COLO829 (cell line): ENCODE measurements at regions not wholly inside any gene's neighbourhood (a gene's known extent, or its start where the extent isn't known, plus 50 kb on each side); places are given as distances from the start of the nearest gene placed in this dataset.
A peak's percentile ranks its signal among the peaks of the same experiment; 100 is the strongest.
"Not testable (repeated sequence)": the region's sequence is repeated elsewhere in the genome, so short reads cannot be mapped to it uniquely, and the experiment has no call there.

Source experiments
- DNase-seq: peaks from one replicate; pipeline ENCODE4 v3.0.0; 2012; ENCODE audit warnings: low spot score

GRCh38 chr15:67945951-67946700, 106.3 kb upstream of the RNU6-1 start:
- DNase-seq: peak; percentile 63

GRCh38 chr15:67946701-67947100, 106.9 kb upstream of the RNU6-1 start:
- DNase-seq: no peak

DNA sequence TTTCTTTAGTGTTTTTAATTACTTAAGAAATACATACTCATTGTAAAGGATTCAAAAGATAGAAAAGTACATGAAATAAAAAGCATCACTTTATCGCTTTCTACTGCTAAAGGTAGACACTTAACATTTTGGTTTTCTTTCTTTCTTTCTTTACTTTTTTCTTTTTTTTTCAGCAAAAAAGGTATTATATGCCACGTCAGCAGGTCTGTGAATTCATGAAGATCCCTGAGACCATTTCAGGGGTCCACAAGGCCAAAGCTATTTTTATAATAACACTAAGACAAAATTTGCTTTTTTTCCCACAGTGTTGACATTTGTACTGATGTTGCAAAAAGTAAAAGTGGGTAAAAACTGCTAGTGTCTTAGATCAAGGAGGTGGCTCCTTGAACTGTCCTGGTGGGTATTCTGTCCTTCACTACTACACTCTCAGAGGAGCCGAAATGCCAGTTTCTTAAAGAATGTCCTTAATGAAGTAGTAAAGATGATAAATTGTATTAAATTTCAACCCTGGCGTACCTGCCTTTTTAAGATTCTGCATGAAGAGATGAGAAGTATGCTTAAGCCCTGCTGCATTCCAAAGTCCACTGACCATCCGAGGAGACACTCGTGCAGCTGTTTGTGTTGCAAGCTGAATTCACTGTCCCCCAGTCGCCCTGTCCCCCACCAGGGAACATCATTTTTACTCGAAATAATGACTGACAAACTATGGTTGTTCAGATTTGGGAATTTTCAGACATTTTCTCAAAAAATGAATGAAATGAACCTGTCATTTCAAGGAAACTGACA, 106.7 kb upstream of the PIAS1 start:
- DNase-seq: no peak

- no peak for DNase-seq
Observed at GRCh38 chr15:67948215-67948614, 105.9 kb upstream of the PIAS1 start.

- DNase-seq: not testable (repeated sequence)
Observed at GRCh38 chr15:67951187-67951586, 102.9 kb upstream of the PIAS1 start.

DNA sequence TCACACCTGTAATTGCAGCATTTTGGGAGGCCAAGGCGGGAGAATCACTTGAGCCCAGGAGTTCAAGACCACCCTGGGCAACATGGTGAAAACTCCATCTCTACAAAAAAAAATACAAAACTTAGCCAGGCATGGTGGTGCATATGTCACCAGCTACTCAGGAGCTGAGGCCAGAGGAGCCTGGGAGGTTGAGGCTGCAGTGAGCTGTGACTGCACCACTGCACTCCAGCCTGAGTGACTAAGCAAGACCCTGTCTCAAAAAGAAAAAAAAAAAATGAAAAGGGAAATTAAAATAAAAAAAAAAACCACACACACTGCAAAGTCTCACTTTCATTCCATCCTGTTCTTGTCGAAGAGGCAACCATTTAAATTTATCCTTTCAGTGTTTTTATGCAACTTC, 100.8 kb upstream of the PIAS1 start:
- no peak for DNase-seq

- DNase-seq: no peak
Observed at GRCh38 chr15:67955252-67955651, 98.9 kb upstream of the PIAS1 start.

DNA sequence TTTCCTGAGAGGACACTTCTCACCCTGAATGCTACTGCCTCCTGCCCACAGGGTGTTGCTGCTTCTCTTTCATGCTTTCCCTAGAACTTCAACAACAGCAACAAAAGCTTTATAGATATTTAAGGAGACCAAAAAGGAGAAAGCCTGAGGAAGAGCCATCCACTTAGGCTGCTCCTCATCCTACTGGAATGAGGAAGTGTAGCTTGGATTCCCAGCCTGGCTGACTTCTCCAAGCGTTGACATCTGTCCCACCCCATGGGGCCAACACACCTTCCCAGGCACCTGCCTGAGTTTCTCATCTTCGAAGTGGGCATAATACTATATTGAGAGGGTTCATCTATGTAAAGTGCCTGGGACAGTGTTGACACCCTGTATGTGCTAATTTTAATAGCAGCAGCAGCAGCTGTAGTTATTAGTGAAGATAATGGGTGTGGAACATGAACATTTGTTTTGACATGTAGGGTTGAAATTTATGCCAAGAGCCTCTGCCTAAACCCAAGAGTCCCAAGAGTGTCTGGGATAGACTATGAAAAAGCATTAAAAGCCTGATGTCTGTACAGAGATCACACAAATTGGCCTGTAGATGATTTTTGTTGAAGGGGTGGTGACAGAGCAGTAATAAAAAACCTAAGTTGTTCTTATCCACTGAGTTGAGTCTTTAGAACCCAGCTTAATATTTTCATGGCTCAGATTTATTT, 96.5 kb upstream of the PIAS1 start:
- DNase-seq: no peak

GRCh38 chr15:67967871-67968431, 86.2 kb upstream of the PIAS1 start:
- no peak for DNase-seq

DNA sequence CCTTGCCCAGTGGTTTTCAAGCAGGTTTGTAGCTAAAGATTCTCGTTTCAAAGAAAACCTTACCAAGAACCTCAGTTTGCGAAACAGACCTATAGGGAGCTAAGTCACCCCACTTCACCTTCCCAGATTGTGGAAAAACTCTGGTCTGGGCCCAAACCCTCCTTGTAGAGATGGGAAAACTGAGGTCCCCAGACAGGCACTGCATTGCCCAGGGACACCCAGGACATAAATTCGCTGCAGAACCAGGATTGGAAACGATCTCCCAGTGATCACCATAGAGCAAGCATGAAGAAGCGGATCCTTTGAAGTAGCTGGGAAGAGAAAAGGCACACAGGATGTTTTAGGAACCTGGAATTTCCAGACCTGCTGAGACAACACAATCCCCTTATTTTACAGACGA, 85.6 kb upstream of the PIAS1 start:
- DNase-seq: no peak

DNA sequence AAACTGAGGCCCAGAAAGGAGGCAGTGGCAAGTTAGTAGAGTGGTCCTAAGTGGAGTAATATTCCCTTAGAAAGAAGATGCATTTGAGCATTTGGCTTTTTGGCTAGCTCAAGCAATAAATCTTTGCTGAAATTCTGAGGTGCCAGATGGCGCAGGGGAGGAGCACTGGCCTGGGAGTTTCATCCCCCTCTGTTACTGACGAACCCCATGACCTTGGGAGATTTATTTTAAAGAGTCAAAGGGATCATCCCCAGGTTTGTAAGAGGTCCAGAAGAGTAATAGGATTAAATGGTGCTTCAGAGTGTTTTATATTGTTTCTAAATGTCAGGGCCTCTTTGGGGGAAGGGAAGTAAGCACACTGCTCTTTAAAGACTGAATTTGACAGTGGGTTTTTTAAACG, 85.1 kb upstream of the PIAS1 start:
- no peak for DNase-seq

- DNase-seq: no peak
Observed at GRCh38 chr15:67969892-67970291, 84.2 kb upstream of the PIAS1 start.

- DNase-seq: no peak
Observed at GRCh38 chr15:67972377-67972776, 81.7 kb upstream of the PIAS1 start.

DNA sequence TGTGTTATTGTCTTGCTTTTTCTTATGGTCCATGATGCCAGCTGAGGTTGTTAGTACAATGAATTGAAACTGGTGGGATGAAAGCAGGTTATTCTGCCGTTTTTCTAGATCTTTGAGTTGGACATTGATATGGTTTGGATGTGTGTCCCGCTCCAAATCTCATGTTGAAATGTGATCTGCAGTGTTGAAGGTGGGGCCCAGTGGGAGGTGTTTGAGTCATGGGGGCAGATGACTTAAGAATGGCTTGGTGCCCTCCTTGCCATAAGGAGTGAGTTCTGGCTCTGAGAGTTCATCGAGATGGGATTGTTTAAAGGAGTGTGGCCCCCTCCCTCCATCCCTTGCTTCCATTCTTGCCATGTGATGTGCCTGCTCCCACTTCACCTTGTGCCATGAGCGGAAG, 80.3 kb upstream of the PIAS1 start:
- no peak for DNase-seq

- no peak for DNase-seq
Observed at GRCh38 chr15:67976506-67977073, 77.5 kb upstream of the PIAS1 start.

DNA sequence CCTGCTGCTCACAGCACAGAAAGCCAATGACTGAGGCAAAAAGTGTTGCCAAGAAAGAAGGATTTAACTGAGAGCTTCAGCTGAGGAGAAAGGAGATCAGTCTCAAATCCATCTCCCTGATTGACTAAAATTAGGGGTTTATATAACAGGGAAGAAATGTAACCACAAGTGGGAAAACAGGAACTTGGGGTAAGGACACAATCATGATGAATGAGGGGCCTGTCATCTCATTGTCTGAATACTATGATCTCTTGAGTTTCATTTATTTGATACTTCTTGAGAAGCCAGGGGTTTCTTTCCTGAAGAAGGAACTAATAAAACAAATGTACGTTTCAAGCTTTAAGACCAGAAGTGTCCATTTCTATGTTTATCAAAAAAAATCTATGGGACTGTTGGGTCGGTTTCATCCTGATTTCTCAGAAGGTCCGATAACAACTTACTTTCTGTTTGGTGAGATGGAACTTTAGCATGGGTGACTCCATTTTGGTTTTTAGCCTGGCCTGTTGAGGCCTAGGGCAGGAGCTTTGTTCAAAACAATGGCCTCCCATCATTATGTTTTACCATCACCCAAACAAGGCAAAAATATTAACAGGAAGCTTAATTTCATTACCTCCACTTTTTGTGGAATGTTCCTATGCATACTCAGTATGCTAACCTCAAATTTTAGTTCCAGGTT, 76.6 kb upstream of the PIAS1 start:
- DNase-seq: no peak

DNA sequence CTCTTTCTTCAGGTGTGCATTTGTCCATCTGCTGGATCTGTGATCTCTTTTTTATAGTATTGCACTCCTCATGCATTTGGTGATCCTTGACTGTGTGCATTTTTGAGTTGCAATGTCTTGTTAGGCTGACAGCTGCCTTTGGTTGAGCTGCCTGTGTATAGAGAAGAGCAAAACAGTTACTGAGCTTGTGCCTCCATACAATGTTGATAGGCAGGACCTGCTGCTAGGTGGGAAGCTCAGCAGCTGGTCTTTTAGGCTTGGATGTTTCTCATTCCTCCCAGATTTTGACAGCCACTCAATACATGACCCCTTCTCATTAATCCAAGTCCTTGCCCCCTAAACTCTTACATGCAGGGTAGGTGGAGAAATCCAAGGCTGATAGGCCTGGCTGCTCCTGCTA, 74.8 kb upstream of the PIAS1 start:
- DNase-seq: no peak

- DNase-seq: no peak
Observed at GRCh38 chr15:67980171-67980570, 73.9 kb upstream of the PIAS1 start.

GRCh38 chr15:67980773-67981685, 73.1 kb upstream of the PIAS1 start:
- no peak for DNase-seq

GRCh38 chr15:67981848-67982247, 72.3 kb upstream of the PIAS1 start:
- no peak for DNase-seq

DNA sequence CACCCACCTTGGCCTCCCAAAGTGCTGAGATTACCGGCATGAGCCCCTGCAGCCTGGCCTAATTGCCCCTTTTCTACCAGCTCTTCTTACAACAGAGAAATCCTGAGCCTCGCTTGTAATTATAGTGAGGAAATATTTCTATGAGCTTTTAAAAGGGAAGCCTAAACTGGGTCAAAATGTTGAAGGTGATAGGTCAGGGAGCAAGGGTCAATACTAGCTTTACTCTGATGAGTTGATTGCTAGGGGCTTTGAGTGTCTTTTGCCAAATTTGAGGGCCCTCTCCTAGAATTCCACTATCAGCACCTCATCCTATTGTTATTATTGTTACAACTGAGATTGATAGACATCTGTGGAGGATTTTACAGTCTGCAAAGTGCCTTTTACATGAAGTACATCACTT, 62.4 kb upstream of the PIAS1 start:
- DNase-seq: no peak
